ENCODE measurements at regions not wholly inside any gene's neighbourhood (a gene's known extent, or its start where the extent isn't known, plus 50 kb on each side); places are given as distances from the start of the nearest gene placed in this dataset.

- DNase-seq: no peak
Measured at GRCh38 chr16:26295625-26296304, 604.0 kb downstream of the HS3ST4 start.

- DNase-seq: no peak
Measured at GRCh38 chr16:26301516-26301915, 609.8 kb downstream of the HS3ST4 start.

GRCh38 chr16:26316683-26317464 is 625.1 kb downstream of the HS3ST4 start:
- DNase-seq: no peak

GRCh38 chr16:26317885-26318284 is 626.1 kb downstream of the HS3ST4 start:
- no peak for DNase-seq

- DNase-seq: no peak
Measured at GRCh38 chr16:26330654-26331053, 638.9 kb downstream of the HS3ST4 start.

GRCh38 chr16:26334218-26335111 is 642.7 kb downstream of the HS3ST4 start:
- no peak for DNase-seq

GRCh38 chr16:26335236-26335853 is 643.6 kb downstream of the HS3ST4 start:
- DNase-seq: no peak

- no peak for DNase-seq
Measured at GRCh38 chr16:26342621-26343020, 650.9 kb downstream of the HS3ST4 start.

- peak; percentile 38 for DNase-seq
Measured at GRCh38 chr16:26344240-26344776, 652.5 kb downstream of the HS3ST4 start.

GRCh38 chr16:26344976-26345375 is 653.2 kb downstream of the HS3ST4 start:
- no peak for DNase-seq

GRCh38 chr16:26345966-26346365 is 654.2 kb downstream of the HS3ST4 start:
- no peak for DNase-seq

GRCh38 chr16:26348095-26348494 is 656.3 kb downstream of the HS3ST4 start:
- no peak for DNase-seq

- no peak for DNase-seq
Measured at GRCh38 chr16:26360867-26361266, 669.1 kb downstream of the HS3ST4 start.

- no peak for DNase-seq
Measured at GRCh38 chr16:26363581-26363980, 671.8 kb downstream of the HS3ST4 start.

GRCh38 chr16:26365161-26365940 is 673.6 kb downstream of the HS3ST4 start:
- peak; percentile 36 for DNase-seq

GRCh38 chr16:26371349-26371869 is 679.6 kb downstream of the HS3ST4 start:
- no peak for DNase-seq

GRCh38 chr16:26374279-26374925 is 682.6 kb downstream of the HS3ST4 start:
- DNase-seq: no peak

- no peak for DNase-seq
Measured at GRCh38 chr16:26382586-26382985, 684.1 kb upstream of the C16orf82 start.

- peak; percentile 27 for DNase-seq
Measured at GRCh38 chr16:26386096-26386495, 680.6 kb upstream of the C16orf82 start.

GRCh38 chr16:26391833-26392232 is 674.9 kb upstream of the C16orf82 start:
- no peak for DNase-seq

GRCh38 chr16:26394409-26394808 is 672.3 kb upstream of the C16orf82 start:
- DNase-seq: peak; percentile 3
